GM18861 (cell line): ENCODE measurements at regions not wholly inside any gene's neighbourhood (a gene's known extent, or its start where the extent isn't known, plus 50 kb on each side); places are given as distances from the start of the nearest gene placed in this dataset.

ENCODE experiments used
- ATAC-seq: cut with Tn5 transposase; IDR thresholded peaks from one replicate; pipeline ENCODE4 v1.9.1; 2021; ENCODE audit not compliant: unreplicated experiment

GRCh38 chr5:8316608-8317280 is 447.8 kb downstream of the MTRR start:
- ATAC-seq: no peak

GRCh38 chr5:8317335-8317734 is 448.4 kb downstream of the MTRR start:
- no peak for ATAC-seq

- no peak for ATAC-seq
Observed at GRCh38 chr5:8320244-8320643, 451.3 kb downstream of the MTRR start.

GRCh38 chr5:8321272-8321671 is 452.3 kb downstream of the MTRR start:
- no peak for ATAC-seq

GRCh38 chr5:8322484-8322883 is 453.5 kb downstream of the MTRR start:
- ATAC-seq: no peak

- no peak for ATAC-seq
Observed at GRCh38 chr5:8327016-8327415, 458.1 kb downstream of the MTRR start.

- no peak for ATAC-seq
Observed at GRCh38 chr5:8329773-8330172, 460.8 kb downstream of the MTRR start.

- ATAC-seq: no peak
Observed at GRCh38 chr5:8332666-8333445, 463.9 kb downstream of the MTRR start.

GRCh38 chr5:8333485-8333884 is 464.5 kb downstream of the MTRR start:
- no peak for ATAC-seq

- ATAC-seq: no peak
Observed at GRCh38 chr5:8333977-8334376, 465.0 kb downstream of the MTRR start.

- ATAC-seq: no peak
Observed at GRCh38 chr5:8340261-8340660, 471.3 kb downstream of the MTRR start.

- no peak for ATAC-seq
Observed at GRCh38 chr5:8340739-8341344, 471.9 kb downstream of the MTRR start.

- no peak for ATAC-seq
Observed at GRCh38 chr5:8341406-8341805, 472.5 kb downstream of the MTRR start.

GRCh38 chr5:8347984-8348383 is 479.0 kb downstream of the MTRR start:
- no peak for ATAC-seq

GRCh38 chr5:8349855-8350254 is 480.9 kb downstream of the MTRR start:
- peak; percentile 97 for ATAC-seq

GRCh38 chr5:8350644-8351339 is 481.8 kb downstream of the MTRR start:
- ATAC-seq: no peak

- no peak for ATAC-seq
Observed at GRCh38 chr5:8355981-8356380, 487.0 kb downstream of the MTRR start.

- ATAC-seq: no peak
Observed at GRCh38 chr5:8360012-8360411, 491.1 kb downstream of the MTRR start.

- no peak for ATAC-seq
Observed at GRCh38 chr5:8362495-8362894, 493.5 kb downstream of the MTRR start.

- ATAC-seq: no peak
Observed at GRCh38 chr5:8363138-8363537, 494.2 kb downstream of the MTRR start.

GRCh38 chr5:8366266-8366665 is 497.3 kb downstream of the MTRR start:
- ATAC-seq: no peak

GRCh38 chr5:8376478-8376877 is 507.5 kb downstream of the MTRR start:
- no peak for ATAC-seq
